ENCODE measurements at regions not wholly inside any gene's neighbourhood (a gene's known extent, or its start where the extent isn't known, plus 50 kb on each side); places are given as distances from the start of the nearest gene placed in this dataset.

GRCh38 chr18:78151948-78152725 lies 827.5 kb upstream of the SALL3 start:
- intact Hi-C loops (cut with DNase I; ENCODE audit: low total_unique reads) = no loop called here
- H3K27me3 ChIP-seq = no peaks in the 10 kb centered on the region
- no peak overlapping the region for H3K4me3 ChIP-seq
- no peak for TF ChIP-seq POLR2AphosphoS5 (IDR thresholded peaks at IDR 0.05)
- no peak for TF ChIP-seq POLR2A (IDR thresholded peaks at IDR 0.05)
- TF ChIP-seq CTCF (IDR thresholded peaks at IDR 0.05) = no peak
- H3K4me1 ChIP-seq = no peaks in the 10 kb centered on the region
- no peaks in the 10 kb centered on the region for H3K36me3 ChIP-seq
- H3K9me3 ChIP-seq = peaks cover 0 to 10% of the 10 kb centered on the region in 2 donors
- H3K27ac ChIP-seq = no peak overlapping the region
- no peak for DNase-seq (ENCODE audit: low spot score in 2 of 2)

- Histone ChIP-seq H3K9me3 (peaks cover 0 to 10% of the 10 kb centered on the region in 2 donors), H3K27me3 (no peaks in the 10 kb centered on the region), H3K4me1 (no peaks in the 10 kb centered on the region), H3K4me3 (no peak overlapping the region), H3K27ac (no peak overlapping the region), H3K36me3 (no peaks in the 10 kb centered on the region)
- DNase-seq (ENCODE audit: low spot score in 2 of 2) = no peak
- intact Hi-C loops (cut with DNase I; ENCODE audit: low total_unique reads) = loop anchor here (1.0 kb wide), 1 partner anchor 70 kb away; no protein-coding TSS in a partner anchor
- TF ChIP-seq POLR2A (IDR thresholded peaks at IDR 0.05) (no peak), POLR2AphosphoS5 (IDR thresholded peaks at IDR 0.05) (no peak), CTCF (IDR thresholded peaks at IDR 0.05) (no peak)
Measured at GRCh38 chr18:78153362-78153761, 826.3 kb upstream of the SALL3 start.

GRCh38 chr18:78154444-78154843 lies 825.2 kb upstream of the SALL3 start:
- TF ChIP-seq CTCF (IDR thresholded peaks at IDR 0.05) (no peak), POLR2A (IDR thresholded peaks at IDR 0.05) (no peak), POLR2AphosphoS5 (IDR thresholded peaks at IDR 0.05) (no peak)
- Histone ChIP-seq H3K27me3 (no peaks in the 10 kb centered on the region), H3K27ac (no peak overlapping the region), H3K9me3 (peaks cover 0 to 3% of the 10 kb centered on the region in 2 donors), H3K4me1 (no peaks in the 10 kb centered on the region), H3K4me3 (no peak overlapping the region), H3K36me3 (no peaks in the 10 kb centered on the region)
- intact Hi-C loops (cut with DNase I; ENCODE audit: low total_unique reads) = no loop called here
- DNase-seq (ENCODE audit: low spot score in 2 of 2) = no peak

- intact Hi-C loops (cut with DNase I; ENCODE audit: low total_unique reads) = loop anchor here (5.0 kb wide), 1 partner anchor 203 kb away; no protein-coding TSS in a partner anchor
Measured at GRCh38 chr18:78154853-78155252, 824.8 kb upstream of the SALL3 start.

More at GRCh38 chr18:78154853-78155252, 824.8 kb upstream of the SALL3 start:
- no peaks in the 10 kb centered on the region for H3K9me3 ChIP-seq
- DNase-seq (ENCODE audit: low spot score in 2 of 2) = no peak
- H3K4me3 ChIP-seq = no peak overlapping the region
- TF ChIP-seq POLR2A (IDR thresholded peaks at IDR 0.05) (no peak), CTCF (IDR thresholded peaks at IDR 0.05) (no peak), POLR2AphosphoS5 (IDR thresholded peaks at IDR 0.05) (no peak)
- H3K4me1 ChIP-seq = no peaks in the 10 kb centered on the region
- no peaks in the 10 kb centered on the region for H3K36me3 ChIP-seq
- no peak overlapping the region for H3K27ac ChIP-seq
- no peaks in the 10 kb centered on the region for H3K27me3 ChIP-seq
